ENCODE measurements at regions not wholly inside any gene's neighbourhood (a gene's known extent, or its start where the extent isn't known, plus 50 kb on each side); places are given as distances from the start of the nearest gene placed in this dataset.
"Not testable (repeated sequence)": the region's sequence is repeated elsewhere in the genome, so short reads cannot be mapped to it uniquely, and the experiment has no call there.

- no peak for DNase-seq (ENCODE audit: low read depth in 3 of 3)
Observed at GRCh38 chr12:25337916-25338315, 87.2 kb upstream of the KRAS start.

DNA sequence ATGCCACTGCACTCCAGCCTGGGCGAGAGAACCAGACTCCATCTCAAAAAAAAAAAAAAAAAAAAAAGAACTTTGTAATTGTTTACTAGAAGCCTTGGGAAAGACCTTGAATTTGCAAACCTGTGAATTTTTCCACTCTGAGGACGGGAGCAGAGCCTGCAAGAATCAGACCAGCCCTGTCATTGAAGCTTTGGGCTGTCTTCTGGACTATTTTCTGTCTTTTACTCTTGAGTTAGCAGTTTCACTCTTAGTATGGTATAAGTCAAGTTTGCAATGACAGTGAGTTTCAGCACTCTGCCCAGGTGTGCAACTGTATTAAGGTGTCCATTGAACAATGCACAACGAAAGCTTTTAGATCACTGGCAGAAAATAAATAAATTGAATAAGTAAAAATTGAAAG, 81.4 kb upstream of the KRAS start:
- no peak for DNase-seq (ENCODE audit: low read depth in 3 of 3)

DNA sequence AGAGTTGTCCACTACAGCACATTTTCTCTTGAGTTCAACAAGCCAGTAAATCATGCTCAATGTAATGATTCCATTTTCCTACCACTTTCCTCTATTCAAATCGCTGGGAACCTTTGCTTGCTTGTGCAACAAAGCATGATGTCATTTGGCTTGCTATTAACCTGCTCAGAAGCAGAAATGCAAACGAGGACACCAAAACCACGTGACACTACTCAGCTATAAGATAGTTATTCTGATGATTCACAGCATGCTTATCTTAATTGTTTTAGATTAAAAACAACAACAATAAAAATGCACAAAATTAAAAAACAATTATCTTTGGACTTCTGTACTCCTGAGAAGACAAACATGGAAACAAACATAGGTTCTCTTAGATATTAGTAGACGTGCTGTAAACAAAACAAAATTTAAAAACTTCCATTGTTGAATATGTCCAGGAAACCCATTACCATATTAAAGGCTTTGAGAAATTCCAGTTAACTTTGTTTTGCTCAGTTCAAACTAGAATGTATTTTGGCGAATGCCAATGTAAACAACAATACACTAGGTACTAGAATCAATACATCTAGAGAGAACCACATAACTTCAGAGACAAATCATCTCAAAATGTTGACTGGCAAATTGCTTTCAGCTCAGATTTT, 77.5 kb upstream of the KRAS start:
- DNase-seq (ENCODE audit: low read depth in 3 of 3) = no peak

DNA sequence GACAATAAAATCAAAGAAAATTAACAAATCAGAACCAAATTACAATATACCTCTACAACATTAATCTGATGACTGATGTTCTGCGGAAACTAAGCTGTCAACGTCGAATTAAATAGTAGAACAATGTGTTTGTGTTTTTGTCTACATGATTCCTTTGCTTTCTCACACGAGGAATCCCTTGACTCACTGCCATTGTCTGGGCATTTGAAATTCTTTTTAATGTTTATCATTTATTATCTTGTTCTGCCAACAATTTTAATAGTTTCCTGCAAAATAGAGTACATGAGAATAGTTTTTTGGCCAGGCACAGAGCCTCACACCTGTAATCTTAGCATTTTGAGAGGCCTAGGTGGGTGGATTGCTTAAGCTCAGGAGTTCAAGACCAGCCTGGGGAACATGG, 76.6 kb upstream of the KRAS start:
- DNase-seq (ENCODE audit: low read depth in 3 of 3) = no peak

DNA sequence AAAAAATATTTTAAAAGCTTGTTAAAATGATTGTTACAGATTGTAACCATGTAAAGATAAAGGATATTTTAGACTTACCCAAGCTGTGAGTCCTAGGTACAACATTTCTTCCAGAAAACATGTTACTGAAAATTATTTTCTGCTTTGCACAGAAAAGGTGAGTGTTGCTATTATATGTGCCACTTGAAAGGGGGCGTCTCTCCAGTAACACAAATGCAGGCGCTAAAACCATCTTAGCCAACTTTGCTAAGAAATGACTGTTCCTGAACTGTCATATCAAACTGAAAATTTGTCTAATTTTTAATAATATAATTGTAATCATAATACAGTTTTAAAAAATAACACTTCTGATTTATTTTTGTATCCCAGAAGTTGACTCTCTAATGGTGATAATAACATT, 75.6 kb upstream of the KRAS start:
- no peak for DNase-seq (ENCODE audit: low read depth in 3 of 3)

- no peak for DNase-seq (ENCODE audit: low read depth in 3 of 3)
Observed at GRCh38 chr12:25324861-25325260, 74.1 kb upstream of the KRAS start.

GRCh38 chr12:25323581-25323982, 72.9 kb upstream of the KRAS start:
- DNase-seq (ENCODE audit: low read depth in 3 of 3) = no peak

GRCh38 chr12:25322918-25323531, 72.3 kb upstream of the KRAS start:
- DNase-seq (ENCODE audit: low read depth in 3 of 3) = no peak

DNA sequence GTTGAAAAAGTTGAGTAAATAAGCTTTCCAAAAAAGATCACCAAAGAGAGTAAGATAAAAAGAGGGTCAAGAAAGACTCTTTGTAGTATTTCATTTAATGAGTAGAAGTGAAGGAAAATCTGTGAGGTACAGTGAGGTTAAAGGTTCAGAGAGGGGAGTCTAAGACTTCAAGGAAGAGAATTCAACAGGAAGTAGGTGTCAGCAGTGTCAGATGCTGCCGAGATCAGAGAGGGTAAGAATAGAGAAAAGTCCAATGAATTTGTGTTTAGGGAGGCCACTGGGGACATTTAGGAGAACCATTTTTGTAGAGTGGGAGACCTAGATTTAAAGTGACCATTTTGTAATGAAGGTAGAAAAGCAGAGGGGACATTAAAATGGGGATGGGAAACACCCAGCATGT, 71.6 kb upstream of the KRAS start:
- DNase-seq (ENCODE audit: low read depth in 3 of 3) = no peak

GRCh38 chr12:25321772-25322171, 71.0 kb upstream of the KRAS start:
- DNase-seq (ENCODE audit: low read depth in 3 of 3) = no peak

DNA sequence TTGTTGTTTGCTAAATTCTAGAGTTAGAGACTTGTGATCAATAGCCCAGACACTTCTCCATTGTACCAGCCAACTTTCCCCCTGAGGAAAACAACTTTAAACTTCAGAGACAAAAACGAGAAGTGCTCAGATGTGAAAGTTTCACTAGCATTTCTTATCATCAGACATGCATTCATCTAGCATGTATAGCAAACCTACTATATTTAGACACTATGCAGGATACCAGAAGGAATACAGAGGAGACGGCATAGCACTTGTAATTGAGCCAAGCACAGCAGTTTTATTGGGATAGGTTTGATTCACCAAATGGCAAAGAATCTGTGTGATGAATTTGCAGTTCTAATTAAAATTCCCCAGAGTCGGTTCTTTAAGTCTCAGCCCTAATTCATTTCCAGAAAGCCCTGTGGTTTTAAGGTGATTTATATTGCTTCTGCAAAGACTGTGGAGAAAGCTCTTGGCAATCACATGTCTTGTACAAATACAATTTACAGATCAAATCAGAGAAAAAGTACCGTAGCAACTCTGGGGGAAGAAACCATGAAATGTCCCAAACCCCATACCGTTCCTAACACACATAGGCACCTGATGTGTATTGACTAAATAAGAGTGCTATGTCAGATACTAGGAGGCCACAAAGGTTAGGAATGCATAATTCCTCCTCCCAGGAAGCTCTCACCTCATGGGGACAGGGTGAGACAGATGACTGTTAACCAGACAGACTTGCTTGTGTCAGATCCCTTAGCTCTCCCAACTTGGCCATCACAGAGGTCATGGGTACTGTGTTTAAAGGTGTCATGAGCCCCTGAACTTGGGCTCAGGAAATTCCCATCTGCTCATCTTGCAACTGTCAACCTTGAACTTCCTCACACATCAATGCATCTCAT, 69.6 kb upstream of the KRAS start:
- DNase-seq (ENCODE audit: low read depth in 3 of 3) = no peak

DNA sequence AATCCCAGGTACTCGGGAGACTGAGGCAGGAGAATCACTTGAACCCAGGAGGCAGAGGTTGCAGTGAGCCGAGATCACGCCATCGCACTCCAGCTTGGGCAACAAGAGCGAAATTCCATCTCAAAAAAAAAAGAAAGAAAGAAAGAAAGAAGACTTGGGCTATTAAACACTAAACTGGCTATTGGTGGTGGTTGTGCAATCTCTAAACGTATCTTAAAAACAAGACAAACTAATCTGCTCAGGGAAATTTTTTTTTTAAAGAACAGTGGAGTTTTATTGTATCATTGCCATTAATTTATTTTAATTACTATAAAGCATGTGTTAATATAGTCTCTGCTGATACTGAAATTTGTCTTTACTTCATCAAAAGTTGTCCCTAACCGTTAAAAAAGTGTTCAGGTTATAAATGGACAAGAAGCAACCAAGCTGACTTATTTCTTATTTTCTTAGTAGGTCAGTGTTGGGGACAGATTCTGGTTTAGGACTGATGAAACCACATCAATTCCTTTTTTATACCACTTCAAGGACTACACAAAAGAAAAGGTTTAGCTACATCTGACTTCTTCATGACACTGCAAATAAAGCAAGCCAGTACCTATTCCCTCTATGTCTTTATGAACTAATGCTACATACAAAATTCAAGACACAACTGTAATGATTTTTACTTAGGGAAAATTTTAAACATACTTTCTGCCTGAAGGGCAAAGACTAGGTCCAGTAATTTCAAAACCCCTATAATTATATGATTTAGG, 68.7 kb upstream of the KRAS start:
- DNase-seq (ENCODE audit: low read depth in 3 of 3) = no peak

DNA sequence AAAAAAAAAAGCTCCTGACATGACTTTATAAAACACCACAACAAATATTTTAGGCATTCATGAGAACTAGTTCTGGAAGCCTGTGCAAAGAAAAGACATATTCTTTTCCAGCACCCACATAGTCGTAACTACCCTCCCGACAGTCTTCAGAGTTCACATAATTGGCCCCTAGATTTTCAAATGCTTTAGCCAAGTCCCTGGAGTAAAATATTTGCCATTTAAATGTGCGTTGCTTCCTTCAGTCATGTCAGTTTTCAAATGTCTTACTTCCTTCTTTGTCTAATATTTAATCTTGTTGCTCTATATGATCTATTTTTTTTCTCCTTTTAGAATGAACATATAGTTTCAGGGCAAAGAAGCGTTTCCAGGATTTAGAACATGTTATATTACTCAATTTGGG, 66.8 kb upstream of the KRAS start:
- DNase-seq (ENCODE audit: low read depth in 3 of 3) = no peak

DNA sequence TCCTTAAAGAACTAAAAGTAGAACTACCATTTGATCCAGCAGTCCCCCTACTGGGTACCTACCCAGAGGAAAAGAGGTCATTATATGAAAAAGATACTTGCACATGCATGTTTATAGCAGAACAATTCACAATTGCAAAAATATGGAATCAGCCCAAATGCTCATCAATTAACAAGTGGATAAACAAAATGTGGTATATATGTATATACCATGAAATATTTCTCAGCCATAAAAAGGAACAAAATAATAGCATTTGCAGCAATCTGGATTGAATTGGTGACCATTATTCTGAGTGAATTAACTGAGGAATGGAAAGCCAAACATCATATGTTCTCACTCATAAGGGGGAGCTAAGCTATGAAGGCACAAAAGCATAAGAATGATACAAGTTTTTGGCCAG, 64.7 kb upstream of the KRAS start:
- DNase-seq (ENCODE audit: low read depth in 3 of 3) = no peak

DNA sequence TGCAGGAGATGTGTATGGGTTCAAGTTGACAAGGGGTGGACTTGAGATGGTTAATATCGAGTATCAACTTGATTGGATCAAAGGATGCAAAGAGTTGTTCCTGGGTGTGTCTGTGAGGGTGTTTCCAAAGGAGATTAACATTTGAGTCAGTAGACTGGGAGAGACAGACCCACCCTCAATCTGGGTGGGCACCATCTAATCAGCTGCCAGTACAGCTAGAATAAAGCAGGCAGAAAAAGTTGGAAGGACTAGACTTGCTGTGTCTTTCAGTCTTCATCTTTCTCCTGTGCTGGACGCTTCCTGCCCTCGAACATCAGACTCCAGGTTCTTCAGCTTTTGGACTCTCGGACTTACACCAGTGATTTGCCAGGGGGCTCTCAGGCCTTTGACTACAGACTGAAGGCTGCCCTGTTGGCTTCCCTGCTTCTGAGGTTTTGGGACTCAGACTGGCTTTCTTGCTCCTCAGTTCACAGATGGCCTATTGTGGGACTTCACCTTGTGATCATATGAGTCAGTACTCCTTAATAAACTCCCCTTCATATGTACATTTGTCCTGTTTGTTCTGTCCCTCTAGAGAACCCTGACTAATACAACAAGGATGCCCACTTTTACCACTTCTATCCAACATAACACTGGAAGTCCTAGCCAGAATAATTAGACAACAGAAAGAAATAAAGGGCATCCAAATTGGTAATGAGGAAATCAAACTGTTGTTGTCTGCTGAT, 62.7 kb upstream of the KRAS start:
- not testable (repeated sequence) for DNase-seq (ENCODE audit: low read depth in 3 of 3)

GRCh38 chr12:25311506-25311905, 60.8 kb upstream of the KRAS start:
- DNase-seq (ENCODE audit: low read depth in 3 of 3) = no peak

DNA sequence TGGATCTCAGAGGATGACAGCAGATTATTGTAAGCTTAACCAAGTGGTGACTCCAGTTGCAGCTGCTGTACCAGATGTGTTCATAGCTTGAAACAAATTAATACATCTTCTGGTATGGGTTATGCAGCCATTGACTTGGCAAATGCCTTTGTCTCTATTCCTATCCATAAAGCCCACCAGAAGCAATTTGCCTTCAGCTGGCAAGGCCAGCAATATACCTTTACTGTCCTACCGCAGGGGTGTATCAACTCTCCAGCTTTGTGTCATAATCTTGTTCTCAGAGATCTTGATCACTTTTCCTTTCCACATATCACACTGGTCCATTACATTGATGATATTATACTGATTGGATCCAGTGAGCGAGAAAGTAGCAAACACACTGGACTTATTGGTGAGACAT, 59.3 kb upstream of the KRAS start:
- not testable (repeated sequence) for DNase-seq (ENCODE audit: low read depth in 3 of 3)

DNA sequence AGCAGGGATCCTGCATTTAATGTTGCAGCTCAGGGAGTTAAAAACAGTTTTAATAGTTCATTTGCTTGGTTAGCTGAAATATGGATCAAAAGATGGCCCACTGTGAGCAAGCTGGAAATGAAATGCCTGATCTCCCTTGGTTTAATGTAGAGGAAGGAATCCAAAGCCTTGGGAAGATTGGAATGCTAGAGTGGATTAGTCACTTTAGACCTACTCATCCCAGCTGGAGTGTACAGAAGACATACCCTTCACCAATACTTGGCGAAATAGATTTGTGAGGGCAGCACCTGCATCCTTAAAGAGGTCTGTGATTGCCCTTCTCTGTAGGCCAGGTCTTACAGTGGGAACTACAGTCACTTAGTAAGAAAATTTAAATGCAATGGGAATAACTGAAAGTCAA, 58.0 kb upstream of the KRAS start:
- DNase-seq (ENCODE audit: low read depth in 3 of 3) = no peak

DNA sequence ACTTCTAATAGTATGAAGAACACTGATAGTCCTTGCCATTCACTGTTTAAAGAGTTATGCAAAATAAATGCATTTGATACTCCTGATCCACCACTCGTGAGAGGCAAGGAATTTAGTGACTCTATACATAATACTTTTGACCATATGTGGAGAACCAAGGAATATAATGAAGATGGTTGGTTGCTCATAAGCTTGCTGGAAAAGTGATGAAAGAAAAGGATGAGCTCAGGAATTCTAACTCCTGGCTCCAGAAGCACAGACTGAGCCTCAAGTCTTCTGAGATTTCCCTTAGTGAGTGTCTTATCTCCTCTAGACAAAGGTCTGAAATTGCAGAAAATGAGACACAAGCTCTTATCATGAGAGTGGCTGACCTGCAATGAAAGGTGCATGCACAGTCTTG, 57.1 kb upstream of the KRAS start:
- no peak for DNase-seq (ENCODE audit: low read depth in 3 of 3)

GRCh38 chr12:25301798-25302197, 51.1 kb upstream of the KRAS start:
- DNase-seq (ENCODE audit: low read depth in 3 of 3) = no peak

All from stimulated activated CD4-positive, alpha-beta T cell treated with anti-CD3 and anti-CD28 coated beads, TNF-alpha, amount 100 ng/mL, for 48 hours (primary cell).